ENCODE measurements at regions not wholly inside any gene's neighbourhood (a gene's known extent, or its start where the extent isn't known, plus 50 kb on each side); places are given as distances from the start of the nearest gene placed in this dataset.
A peak's percentile ranks its signal among the peaks of the same experiment; 100 is the strongest.
"Not testable (repeated sequence)": the region's sequence is repeated elsewhere in the genome, so short reads cannot be mapped to it uniquely, and the experiment has no call there.

- no peak for DNase-seq
These were observed 459.2 kb upstream of the ALCAM start for GRCh38 chr3:104907507-104907906.

DNA sequence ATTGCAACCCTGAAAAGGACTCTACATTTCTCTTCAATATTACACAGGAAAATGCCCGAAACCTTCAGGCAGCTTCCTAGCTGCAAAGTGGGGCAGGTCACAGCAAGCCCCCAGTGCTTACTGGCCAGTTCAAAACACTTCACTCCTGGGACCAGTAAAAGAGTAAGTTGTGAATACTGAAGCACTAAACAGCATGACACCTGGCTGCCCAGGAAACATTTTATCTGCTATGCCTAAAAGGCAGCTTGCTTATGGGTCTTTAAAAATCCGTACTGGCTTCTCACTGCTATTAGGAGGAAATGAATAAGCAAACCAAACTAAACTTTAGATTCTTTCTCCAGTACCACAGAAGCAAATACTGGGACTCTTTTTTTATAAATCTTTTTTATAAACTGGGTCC is 457.9 kb upstream of the ALCAM start:
- peak; percentile 92 for DNase-seq

DNA sequence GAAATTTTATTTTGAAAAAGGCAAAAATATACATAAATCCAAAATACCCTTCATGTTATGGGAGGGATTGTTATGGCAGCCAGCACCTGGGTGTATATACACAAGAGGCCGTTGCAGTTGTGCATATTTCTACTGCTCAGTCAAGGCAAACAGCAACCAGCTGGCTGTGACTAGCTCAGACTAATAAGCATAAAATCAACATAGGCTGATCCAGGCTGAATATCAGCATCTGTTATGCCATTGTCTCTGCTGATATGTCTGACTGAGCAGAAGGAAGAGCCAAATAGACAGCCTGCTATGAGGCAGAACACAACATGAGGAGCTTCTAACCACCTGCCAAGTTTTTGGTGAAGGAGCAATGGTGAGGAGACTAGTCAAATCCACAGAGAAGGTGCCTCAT is 457.5 kb upstream of the ALCAM start:
- DNase-seq, result peak; percentile 99

DNA sequence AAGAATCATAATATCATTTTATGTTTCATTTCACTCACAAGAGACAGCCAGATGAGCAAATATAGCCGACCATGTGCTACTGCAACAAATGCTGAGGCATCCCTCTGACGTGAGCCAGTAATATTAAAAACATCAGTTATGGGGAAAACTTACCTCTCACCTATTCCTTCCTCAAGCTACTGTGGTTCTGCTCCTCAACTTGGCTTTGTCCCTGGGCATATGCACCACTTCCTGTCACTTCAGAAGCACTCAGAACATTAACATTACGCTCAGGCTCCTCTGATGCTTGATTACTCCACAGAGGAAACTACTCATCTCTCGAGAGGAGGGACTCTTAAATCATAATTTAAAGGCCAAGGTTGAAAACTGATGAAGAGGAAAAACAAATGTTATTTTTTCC is 457.0 kb upstream of the ALCAM start:
- peak; percentile 95 for DNase-seq

DNA sequence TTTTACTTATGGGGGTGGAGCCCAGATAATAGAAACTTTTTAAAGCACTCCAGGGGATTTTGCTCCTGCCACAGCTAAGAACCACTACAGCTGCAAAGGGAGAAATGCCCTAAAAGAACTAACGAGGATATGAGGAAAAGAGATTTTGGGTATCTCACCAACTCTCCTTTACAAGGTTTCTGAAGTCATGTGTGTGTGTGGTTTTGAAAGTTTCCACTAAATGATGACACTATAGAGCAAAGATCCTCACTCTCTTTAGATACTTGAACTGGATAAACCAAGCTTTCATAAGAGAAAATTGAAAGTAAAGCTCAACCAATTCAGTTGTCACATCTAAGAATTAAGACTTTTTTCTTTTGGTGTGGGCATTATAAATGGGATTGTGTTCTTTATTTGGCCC is 455.3 kb upstream of the ALCAM start:
- DNase-seq, result no peak

DNA sequence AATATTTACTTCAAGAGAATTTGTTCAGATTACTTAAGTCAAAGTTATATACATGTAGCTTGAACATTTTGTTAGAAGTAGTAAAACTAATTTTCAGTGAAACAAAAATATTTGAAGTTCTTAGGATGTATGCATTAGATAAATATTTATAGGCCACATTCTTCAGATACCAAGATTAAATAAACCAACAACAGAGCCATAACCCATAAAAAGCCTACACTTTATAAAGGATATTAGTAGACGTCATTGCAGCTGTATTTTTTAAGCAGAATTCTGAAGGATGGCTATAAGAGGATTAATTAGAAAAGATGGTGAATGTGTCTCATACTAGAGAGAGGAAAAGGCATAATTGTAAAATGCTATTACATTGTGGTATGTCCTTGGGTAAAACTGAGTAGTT is 449.7 kb upstream of the ALCAM start:
- DNase-seq, result no peak

- no peak for DNase-seq
These were observed 446.2 kb upstream of the ALCAM start for GRCh38 chr3:104920512-104920911.

GRCh38 chr3:104933972-104934371 is 432.7 kb upstream of the ALCAM start:
- DNase-seq, result no peak

- no peak for DNase-seq
These were observed 431.1 kb upstream of the ALCAM start for GRCh38 chr3:104935613-104936012.

DNA sequence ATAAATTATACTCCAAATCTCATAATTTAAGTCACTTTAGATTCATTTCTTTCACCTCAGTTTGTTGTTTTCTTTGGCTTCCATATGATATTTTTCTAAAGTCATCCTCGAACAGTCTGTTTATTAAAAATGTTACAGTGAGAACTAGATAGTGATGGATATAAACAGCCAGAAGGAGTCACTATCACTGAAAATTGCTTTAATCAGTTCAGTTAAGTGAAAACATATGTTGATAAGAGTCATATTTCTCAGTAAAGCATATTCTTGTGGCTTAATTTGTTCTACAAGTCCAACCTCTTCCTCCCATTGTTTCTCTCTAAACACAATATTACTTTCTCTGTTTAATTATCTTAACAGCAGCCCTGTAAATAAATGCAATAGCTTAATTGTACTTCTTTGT is 427.5 kb upstream of the ALCAM start:
- no peak for DNase-seq

- no peak for DNase-seq
These were observed 424.9 kb upstream of the ALCAM start for GRCh38 chr3:104941785-104942184.

DNA sequence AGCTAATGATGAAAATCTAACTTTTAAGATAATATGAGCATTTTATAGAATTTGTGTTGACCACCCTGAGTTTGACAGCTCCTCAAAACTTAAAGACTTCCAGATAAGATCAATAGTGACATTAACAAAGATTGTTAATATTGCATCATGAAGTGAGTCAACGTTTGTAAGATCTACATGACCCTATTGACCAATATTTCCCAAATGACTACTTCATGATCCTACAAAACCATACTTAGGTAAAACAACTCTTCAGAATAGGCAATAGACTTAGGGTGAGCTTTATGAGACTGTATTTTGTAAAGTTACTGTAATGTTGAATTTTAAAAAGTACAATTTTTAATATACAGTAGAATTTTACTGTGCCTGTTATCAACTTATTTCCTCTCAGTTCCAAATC is 422.7 kb upstream of the ALCAM start:
- no peak for DNase-seq

GRCh38 chr3:104947943-104948342 is 418.8 kb upstream of the ALCAM start:
- DNase-seq, result no peak

DNA sequence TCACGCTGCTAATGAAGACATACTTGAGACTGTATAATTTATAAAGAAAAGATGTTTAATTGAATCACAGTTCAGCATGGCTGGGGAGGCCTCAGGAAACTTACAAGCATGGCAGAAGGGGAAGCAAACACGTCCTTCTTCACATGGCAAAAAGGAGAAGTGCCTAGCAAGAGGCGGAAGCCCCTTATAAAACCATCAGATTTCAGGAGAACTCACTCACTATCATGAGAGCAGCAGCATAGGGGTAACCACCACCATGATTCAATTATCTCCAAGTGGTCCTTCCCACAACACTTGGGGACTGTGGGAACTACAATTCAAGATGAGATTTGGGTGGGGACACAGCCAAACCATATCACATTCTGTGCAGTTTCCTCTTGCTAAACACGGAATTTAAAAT is 416.9 kb upstream of the ALCAM start:
- DNase-seq, result not testable (repeated sequence)

DNA sequence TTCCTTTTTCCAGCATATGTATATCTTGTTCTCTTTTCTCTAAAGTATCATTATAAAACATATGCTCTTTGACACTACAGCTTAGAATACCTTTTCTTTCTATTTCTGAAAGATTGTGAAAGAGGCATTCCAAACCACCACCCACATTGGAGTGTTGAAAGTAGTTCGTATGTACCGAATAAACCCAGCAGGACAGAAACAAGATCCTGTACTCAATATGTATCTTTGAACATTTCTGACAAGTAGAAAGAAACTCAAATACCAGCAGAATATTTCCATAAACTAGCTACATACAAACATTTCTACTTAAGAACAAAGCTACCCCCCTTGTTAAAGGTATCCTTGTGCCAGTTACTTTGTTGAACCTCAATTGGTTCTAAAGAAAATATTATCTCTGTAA is 415.3 kb upstream of the ALCAM start:
- DNase-seq, result no peak

GRCh38 chr3:104952146-104952972 is 414.4 kb upstream of the ALCAM start:
- no peak for DNase-seq

- no peak for DNase-seq
These were observed 409.9 kb upstream of the ALCAM start for GRCh38 chr3:104956620-104957345.

DNA sequence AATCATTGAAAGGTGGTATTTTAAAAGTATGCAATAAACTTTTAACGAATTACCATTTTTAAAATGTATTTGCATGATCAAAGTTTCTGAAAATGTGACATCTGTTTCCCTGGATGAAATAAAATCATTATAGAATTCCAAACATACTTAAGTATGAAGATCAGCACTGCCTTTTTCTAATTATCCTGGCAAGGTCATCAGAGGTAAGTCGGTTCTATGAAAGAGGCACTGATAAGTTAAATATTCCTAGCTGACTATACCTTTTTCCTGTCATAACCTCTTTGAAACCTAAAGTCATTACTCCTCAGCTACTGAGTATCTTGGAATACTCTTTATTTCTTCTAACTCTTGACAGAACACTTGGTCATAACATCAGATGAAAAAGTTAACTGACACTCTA is 406.1 kb upstream of the ALCAM start:
- DNase-seq, result no peak

DNA sequence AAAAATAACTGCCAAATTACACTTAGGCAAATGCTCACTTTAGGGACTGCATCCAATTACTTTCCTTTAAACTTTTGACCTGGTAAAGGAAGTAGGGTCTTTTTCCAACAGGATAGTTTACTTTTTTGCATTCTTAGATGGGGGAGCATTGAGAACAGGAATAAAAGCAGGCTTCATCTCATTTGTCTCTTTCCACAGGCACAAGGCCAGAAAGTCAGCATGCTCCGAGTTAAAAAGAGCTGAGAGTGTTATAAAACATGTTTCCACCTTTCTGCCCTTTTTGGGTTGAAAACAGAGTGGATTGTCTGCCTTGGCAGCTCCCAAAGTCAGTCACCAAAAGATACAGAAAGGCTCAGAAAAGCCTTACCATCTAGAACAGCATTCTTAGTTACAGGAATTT is 404.9 kb upstream of the ALCAM start:
- DNase-seq, result no peak

DNA sequence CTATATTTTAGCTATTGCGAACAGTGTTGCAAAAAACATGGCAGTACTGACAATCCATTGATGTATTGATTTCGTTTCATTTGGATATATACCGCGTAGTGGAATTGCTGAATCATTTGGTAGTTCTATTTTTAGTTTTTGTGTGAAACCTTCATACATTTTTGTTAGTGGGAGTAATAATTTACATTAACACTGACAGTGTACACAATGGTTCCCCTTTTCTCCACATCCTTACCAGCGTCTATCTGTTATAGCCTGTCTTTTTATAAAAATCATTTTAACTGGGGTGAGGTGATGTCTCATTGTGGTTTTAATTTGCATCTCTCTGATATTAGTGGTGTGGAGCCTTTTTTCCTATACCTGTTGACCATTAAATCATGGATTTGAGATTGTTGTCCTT is 392.4 kb upstream of the ALCAM start:
- no peak for DNase-seq

- no peak for DNase-seq
These were observed 389.0 kb upstream of the ALCAM start for GRCh38 chr3:104977719-104978118.

DNA sequence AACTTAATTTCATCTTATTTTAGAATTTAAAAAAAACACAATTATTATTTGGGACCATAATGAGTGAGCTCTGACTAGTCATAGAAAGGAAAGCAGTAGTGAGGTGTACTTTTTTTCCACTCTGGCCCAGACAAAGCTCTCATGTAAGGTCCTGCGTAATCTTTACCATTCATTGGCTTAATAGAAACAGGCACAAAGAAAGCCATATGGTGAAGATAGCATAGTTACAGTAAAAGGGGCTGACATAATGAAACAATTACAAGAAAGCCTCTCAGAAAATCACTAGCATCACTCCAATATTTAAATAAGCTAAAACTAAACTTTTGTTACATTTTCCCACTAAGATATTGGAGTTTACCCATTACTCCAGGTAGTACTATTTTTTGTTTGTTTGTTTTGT is 384.6 kb upstream of the ALCAM start:
- DNase-seq, result no peak

- no peak for DNase-seq
These were observed 378.9 kb upstream of the ALCAM start for GRCh38 chr3:104987859-104988258.

DNA sequence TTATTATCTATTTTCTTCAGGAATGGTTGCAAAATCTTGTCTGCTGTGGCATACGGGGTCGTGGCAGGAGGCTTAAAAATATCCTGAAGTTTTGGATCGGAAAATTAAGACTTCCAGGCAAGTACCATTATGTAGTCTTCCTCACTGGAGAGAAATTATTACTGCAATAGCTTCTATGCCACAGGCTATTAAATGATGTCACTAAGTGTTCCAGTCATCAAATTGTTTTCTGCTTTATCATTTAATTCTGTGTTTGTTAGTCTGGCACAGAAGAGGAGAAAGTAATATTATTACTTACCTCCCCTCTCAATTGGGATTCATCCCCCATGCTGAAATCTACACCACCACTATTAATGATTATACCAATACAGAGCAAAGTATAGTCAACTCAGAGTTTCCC is 378.2 kb upstream of the ALCAM start:
- no peak for DNase-seq

DNA sequence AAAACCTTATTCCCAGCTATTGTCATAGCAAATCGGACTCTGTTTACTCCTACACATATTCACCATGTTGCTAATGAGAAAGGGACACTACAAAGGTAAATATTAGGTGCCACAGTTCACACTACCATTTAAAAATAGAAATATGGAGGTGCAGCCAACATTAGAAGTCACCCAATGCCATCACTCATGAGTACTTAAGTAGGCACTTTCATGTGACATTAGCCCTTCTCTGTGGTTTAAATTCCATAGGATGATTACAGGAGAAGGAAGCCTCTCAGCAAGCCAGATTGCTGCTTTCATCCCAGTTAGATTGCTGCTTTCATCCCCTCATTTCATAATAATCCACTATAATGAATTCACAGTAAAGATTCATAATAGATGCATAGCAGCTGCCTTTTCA is 376.8 kb upstream of the ALCAM start:
- DNase-seq, result no peak
